Panc1 (cell line): ENCODE measurements at regions not wholly inside any gene's neighbourhood (a gene's known extent, or its start where the extent isn't known, plus 50 kb on each side); places are given as distances from the start of the nearest gene placed in this dataset.

ENCODE experiments used
- ATAC-seq: fragments of 200-7000 bp; cut with Tn5 transposase; 2 replicates; pipeline ENCODE4 v1.9.1; 2020; ENCODE audit warnings: mild to moderate bottlenecking, moderate library complexity
- BruUV-seq: library from RNA; stranded (reverse); fragments of 400-500 nt; replicated peaks from 2 replicates; lab custom pipeline; 2021; lab: Mats Ljungman, UMichigan
- CTCF ChIA-PET: fragments of 300-600 bp; sonication (Branson Sonifier 250); formaldehyde crosslinking; loops from one replicate; lab custom pipeline; 2022; ENCODE audit warnings: antibody characterized with exemption; lab: Charles Lee
- POLR2A ChIA-PET: fragments of 300-600 bp; sonication (Branson Sonifier 250); formaldehyde crosslinking; loops from one replicate; lab custom pipeline; 2022; ENCODE audit warnings: antibody characterized with exemption; lab: Charles Lee
- DNase-seq: peaks from one replicate; pipeline ENCODE4 v3.0.0-alpha.2; 2010; ENCODE audit warnings: low read depth, low spot score
- H3K27ac ChIP-seq: 2 replicates; pipeline ENCODE4 v1.5.1; 2011; ENCODE audit warnings: mild to moderate bottlenecking, low read length, inconsistent platforms
- H3K27me3 ChIP-seq: fragments of 200-500 bp; sonication (Bioruptor generic); 2 replicates; pipeline ENCODE4 v1.6.0; 2014; ENCODE audit warnings: low read length, inconsistent platforms; ENCODE audit not compliant: control insufficient read depth, insufficient read depth
- H3K36me3 ChIP-seq: fragments of 200-500 bp; sonication (Bioruptor generic); 2 replicates; pipeline ENCODE4 v1.5.1; 2014; ENCODE audit warnings: inconsistent platforms, mild to moderate bottlenecking, low read length, moderate library complexity; ENCODE audit not compliant: control insufficient read depth, insufficient read depth
- H3K4me1 ChIP-seq: 2 replicates; pipeline ENCODE4 v1.5.1; 2011; ENCODE audit warnings: inconsistent platforms, mild to moderate bottlenecking, low read length, moderate library complexity; ENCODE audit not compliant: control insufficient read depth, insufficient read depth
- H3K4me3 ChIP-seq, 2 experiments: 2 replicates each; pipeline ENCODE4 v1.5.1; 2011 to 2012; ENCODE audit warnings: low read depth in 2 of 2, low read length in 2 of 2, mild to moderate bottlenecking in 2 of 2, inconsistent platforms in 1 of 2, moderate library complexity in 1 of 2
- H3K9me3 ChIP-seq: fragments of 200-500 bp; sonication (Bioruptor generic); 2 replicates; pipeline ENCODE4 v1.5.1; 2014; ENCODE audit warnings: low read depth, mild to moderate bottlenecking, inconsistent platforms, low read length, moderate library complexity; ENCODE audit not compliant: control insufficient read depth, insufficient read depth
- POLR2AphosphoS5 ChIP-seq: IDR thresholded peaks from 2 replicates; pipeline ENCODE4 v1.6.1; 2012; ENCODE audit warnings: mild to moderate bottlenecking, low read depth, low read length, moderate library complexity
- SIN3A ChIP-seq: IDR thresholded peaks from 2 replicates; pipeline ENCODE4 v1.6.1; 2012; ENCODE audit warnings: low read depth, mild to moderate bottlenecking, low read length, moderate library complexity, borderline replicate concordance; ENCODE audit not compliant: insufficient read depth
- TCF7L2 ChIP-seq: IDR thresholded peaks from 2 replicates; pipeline ENCODE4 v1.6.1; 2011; ENCODE audit warnings: mild to moderate bottlenecking, low read depth, low read length, inconsistent platforms
- in situ Hi-C: cut with HindIII; loops from 2 replicates; pipeline ENCODE4 v1.10.0; 2016; ENCODE audit warnings: low sequenced_read_pairs, low pct_unique_long_range_greater_than_20kb
- intact Hi-C: fragments of 100-400 bp; cut with micrococcal nuclease; formaldehyde crosslinking; loops from one replicate; pipeline ENCODE4 v1.10.0; 2022; ENCODE audit not compliant: unreplicated experiment
- TF ChIP-seq, protein P1 (sequence below): fragments of 450-650 bp; IDR thresholded peaks from 2 replicates; pipeline ENCODE4 v1.5.1; 2017; ENCODE audit warnings: mild to moderate bottlenecking
- TF ChIP-seq, protein P2 (sequence below), 2 experiments: IDR thresholded peaks; 2 replicates each; pipeline ENCODE4 v1.6.1; 2011 to 2012; ENCODE audit warnings: low read depth in 2 of 2, control low read depth in 1 of 2, low read length in 1 of 2, mild to moderate bottlenecking in 1 of 2, moderate library complexity in 1 of 2; ENCODE audit not compliant: insufficient read depth in 1 of 2

DNA sequence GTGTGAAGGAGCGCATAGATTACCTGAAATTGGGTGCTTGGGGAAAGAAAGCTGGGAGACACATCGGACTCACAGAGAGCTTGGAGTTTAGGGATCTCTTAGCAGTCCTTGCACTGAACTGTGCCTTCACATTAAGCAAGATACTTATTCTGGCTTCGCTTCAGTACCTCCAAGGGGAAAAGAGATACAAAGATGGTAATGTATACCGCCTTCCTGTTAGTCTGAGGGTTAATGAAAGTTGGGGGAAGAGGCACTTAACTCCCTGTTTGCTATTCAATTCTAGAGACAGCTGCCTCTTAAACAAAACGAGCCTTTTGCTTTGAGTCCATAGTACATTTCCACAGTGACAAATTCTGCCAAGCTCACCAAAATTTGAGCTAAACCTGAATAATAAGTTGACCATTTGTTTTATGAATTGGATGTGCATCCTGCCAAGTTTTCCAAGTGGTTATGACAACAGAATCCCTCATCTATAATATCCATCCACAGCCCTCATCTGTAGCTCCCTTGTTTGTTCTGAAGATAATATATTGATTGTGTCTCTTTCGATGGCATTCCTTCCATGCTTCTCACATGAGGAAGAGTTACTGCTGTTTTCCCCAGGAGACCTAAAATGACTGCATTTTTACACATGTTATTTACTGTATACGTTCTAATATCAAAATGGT lies 287.1 kb upstream of the ATP5MC3 start:
- intact Hi-C loops: no loop called here
- no peaks in the 10 kb centered on the region; the same call in none of the 2 replicates for H3K27me3 ChIP-seq
- no peak for DNase-seq
- no peak overlapping the region for H3K27ac ChIP-seq
- H3K9me3 ChIP-seq: no peaks in the 10 kb centered on the region
- no TSS peak for BruUV-seq
- TF ChIP-seq, protein P1, sequence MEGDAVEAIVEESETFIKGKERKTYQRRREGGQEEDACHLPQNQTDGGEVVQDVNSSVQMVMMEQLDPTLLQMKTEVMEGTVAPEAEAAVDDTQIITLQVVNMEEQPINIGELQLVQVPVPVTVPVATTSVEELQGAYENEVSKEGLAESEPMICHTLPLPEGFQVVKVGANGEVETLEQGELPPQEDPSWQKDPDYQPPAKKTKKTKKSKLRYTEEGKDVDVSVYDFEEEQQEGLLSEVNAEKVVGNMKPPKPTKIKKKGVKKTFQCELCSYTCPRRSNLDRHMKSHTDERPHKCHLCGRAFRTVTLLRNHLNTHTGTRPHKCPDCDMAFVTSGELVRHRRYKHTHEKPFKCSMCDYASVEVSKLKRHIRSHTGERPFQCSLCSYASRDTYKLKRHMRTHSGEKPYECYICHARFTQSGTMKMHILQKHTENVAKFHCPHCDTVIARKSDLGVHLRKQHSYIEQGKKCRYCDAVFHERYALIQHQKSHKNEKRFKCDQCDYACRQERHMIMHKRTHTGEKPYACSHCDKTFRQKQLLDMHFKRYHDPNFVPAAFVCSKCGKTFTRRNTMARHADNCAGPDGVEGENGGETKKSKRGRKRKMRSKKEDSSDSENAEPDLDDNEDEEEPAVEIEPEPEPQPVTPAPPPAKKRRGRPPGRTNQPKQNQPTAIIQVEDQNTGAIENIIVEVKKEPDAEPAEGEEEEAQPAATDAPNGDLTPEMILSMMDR: no peak
- TF ChIP-seq POLR2AphosphoS5 (no peak), SIN3A (no peak), TCF7L2 (no peak)
- TF ChIP-seq, protein P2, sequence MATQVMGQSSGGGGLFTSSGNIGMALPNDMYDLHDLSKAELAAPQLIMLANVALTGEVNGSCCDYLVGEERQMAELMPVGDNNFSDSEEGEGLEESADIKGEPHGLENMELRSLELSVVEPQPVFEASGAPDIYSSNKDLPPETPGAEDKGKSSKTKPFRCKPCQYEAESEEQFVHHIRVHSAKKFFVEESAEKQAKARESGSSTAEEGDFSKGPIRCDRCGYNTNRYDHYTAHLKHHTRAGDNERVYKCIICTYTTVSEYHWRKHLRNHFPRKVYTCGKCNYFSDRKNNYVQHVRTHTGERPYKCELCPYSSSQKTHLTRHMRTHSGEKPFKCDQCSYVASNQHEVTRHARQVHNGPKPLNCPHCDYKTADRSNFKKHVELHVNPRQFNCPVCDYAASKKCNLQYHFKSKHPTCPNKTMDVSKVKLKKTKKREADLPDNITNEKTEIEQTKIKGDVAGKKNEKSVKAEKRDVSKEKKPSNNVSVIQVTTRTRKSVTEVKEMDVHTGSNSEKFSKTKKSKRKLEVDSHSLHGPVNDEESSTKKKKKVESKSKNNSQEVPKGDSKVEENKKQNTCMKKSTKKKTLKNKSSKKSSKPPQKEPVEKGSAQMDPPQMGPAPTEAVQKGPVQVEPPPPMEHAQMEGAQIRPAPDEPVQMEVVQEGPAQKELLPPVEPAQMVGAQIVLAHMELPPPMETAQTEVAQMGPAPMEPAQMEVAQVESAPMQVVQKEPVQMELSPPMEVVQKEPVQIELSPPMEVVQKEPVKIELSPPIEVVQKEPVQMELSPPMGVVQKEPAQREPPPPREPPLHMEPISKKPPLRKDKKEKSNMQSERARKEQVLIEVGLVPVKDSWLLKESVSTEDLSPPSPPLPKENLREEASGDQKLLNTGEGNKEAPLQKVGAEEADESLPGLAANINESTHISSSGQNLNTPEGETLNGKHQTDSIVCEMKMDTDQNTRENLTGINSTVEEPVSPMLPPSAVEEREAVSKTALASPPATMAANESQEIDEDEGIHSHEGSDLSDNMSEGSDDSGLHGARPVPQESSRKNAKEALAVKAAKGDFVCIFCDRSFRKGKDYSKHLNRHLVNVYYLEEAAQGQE (IDR thresholded peaks at IDR 0.05; ENCODE audit: insufficient read depth in 1 of 2, low read depth in 2 of 2, low read length in 1 of 2): no peak
- H3K4me1 ChIP-seq: no peaks in the 10 kb centered on the region
- no peaks in the 10 kb centered on the region for H3K36me3 ChIP-seq
- in situ Hi-C loops: no loop called here
- H3K4me3 ChIP-seq: no peak overlapping the region
- ChIA-PET POLR2A (no interaction called here), CTCF (no interaction called here)
- ATAC-seq: no peak

DNA sequence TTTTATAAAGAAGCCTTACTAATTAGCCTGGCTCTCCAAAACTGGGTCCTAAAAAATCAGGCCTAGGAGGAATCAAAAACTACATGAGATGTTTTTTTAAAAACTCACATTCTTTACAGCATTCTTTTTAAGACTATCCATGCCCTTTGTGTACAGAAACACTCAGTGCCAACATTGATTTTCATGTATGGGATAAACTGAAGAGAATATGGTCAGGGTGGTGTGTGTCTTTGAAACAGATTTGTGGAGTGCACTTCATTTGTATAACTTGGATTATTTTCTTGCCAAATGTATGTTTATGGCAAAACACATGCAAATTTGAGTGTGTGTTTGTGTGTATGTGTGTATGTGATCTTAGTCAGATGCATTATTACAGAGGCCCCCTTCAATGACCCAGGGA lies 283.6 kb upstream of the ATP5MC3 start:
- intact Hi-C loops: no loop called here
- H3K27ac ChIP-seq: no peak overlapping the region
- TF ChIP-seq SIN3A (no peak), POLR2AphosphoS5 (no peak), TCF7L2 (no peak)
- TF ChIP-seq, protein P2 (IDR thresholded peaks at IDR 0.05; ENCODE audit: insufficient read depth in 1 of 2, low read depth in 2 of 2, low read length in 1 of 2): no peak
- TF ChIP-seq, protein P1: no peak
- BruUV-seq: no TSS peak
- H3K4me3 ChIP-seq: no peak overlapping the region
- ChIA-PET CTCF (no interaction called here), POLR2A (no interaction called here)
- no peaks in the 10 kb centered on the region; the same call in 1 of the 2 replicates for H3K27me3 ChIP-seq
- in situ Hi-C loops: no loop called here
- H3K36me3 ChIP-seq: no peaks in the 10 kb centered on the region
- H3K4me1 ChIP-seq: no peaks in the 10 kb centered on the region
- no peak for DNase-seq
- no peak for ATAC-seq
- no peaks in the 10 kb centered on the region for H3K9me3 ChIP-seq
